HCT116 (cell line): ENCODE measurements at regions not wholly inside any gene's neighbourhood (a gene's known extent, or its start where the extent isn't known, plus 50 kb on each side); places are given as distances from the start of the nearest gene placed in this dataset.

ENCODE experiments used
- ATAC-seq: fragments of 200-7000 bp; cut with Tn5 transposase; 2 replicates; pipeline ENCODE4 v1.9.1; 2020; ENCODE audit warnings: mild to moderate bottlenecking, moderate library complexity
- BruUV-seq: library from RNA; stranded (reverse); fragments of 400-500 nt; replicated peaks from 2 replicates; lab custom pipeline; 2021; lab: Mats Ljungman, UMichigan
- CTCF ChIA-PET: fragments of 300-600 bp; sonication (Branson Sonifier 250); formaldehyde crosslinking; loops from one replicate; lab custom pipeline; 2021; ENCODE audit warnings: antibody characterized with exemption; lab: Charles Lee
- POLR2A ChIA-PET: fragments of 300-600, 350-600 bp; sonication (Branson Sonifier 250); formaldehyde crosslinking; loops from one replicate; lab custom pipeline; 2021; ENCODE audit warnings: antibody characterized with exemption; lab: Charles Lee
- RAD21 ChIA-PET, 2 experiments: fragments of 300-600 bp; sonication (Branson Sonifier 250); formaldehyde crosslinking; loops; one replicate each; lab custom pipeline; 2023; ENCODE audit warnings: low total read pairs in 2 of 2; ENCODE audit not compliant: uncharacterized antibody in 2 of 2, unreplicated experiment in 2 of 2, low non-redundant PET in 1 of 2; lab: Charles Lee
- DNase-seq: peaks from one replicate; pipeline ENCODE4 v3.0.0-alpha.2; 2010; ENCODE audit warnings: low read depth, low spot score
- H2AFZ ChIP-seq: fragments of 200-600 bp; shearing (Covaris generic), sonication (generic); 2 replicates; pipeline ENCODE4 v1.6.1; 2017; ENCODE audit warnings: low read depth, mixed run types, mixed read lengths, antibody characterized with exemption, low read length; ENCODE audit not compliant: poor library complexity, severe bottlenecking
- H3K27ac ChIP-seq: 2 replicates; pipeline ENCODE4 v1.5.1; 2012; ENCODE audit warnings: low read depth, low read length
- H3K27me3 ChIP-seq: fragments of 200-600 bp; sonication (generic); 2 replicates; pipeline ENCODE4 v1.6.1; 2016; ENCODE audit warnings: mixed run types, low read length, mixed read lengths; ENCODE audit not compliant: insufficient read depth
- H3K36me3 ChIP-seq, 2 experiments: fragments of 200-500 bp in 1 of 2; fragments of 200-600 bp in 1 of 2; sonication (Bioruptor generic) in 1 of 2; sonication (generic) in 1 of 2; 2 replicates each; pipeline versions ENCODE4 v1.5.1 to v1.6.1; 2014 to 2016; ENCODE audit warnings: low read length in 2 of 2, inconsistent platforms in 1 of 2, mixed read lengths in 1 of 2, mixed run types in 1 of 2; ENCODE audit not compliant: insufficient read depth in 2 of 2, control insufficient read depth in 1 of 2
- H3K4me1 ChIP-seq, 2 experiments: fragments of 200-600 bp in 1 of 2; sonication (generic) in 1 of 2; 2 replicates each; pipeline versions ENCODE4 v1.5.1 to v1.6.1; 2012 to 2017; ENCODE audit warnings: low read length in 2 of 2, inconsistent platforms in 1 of 2, mild to moderate bottlenecking in 1 of 2, mixed read lengths in 1 of 2, mixed run types in 1 of 2, moderate library complexity in 1 of 2; ENCODE audit not compliant: insufficient read depth in 2 of 2, control insufficient read depth in 1 of 2
- H3K4me2 ChIP-seq: fragments of 200-600 bp; sonication (generic); 2 replicates; pipeline ENCODE4 v1.6.1; 2017; ENCODE audit warnings: mixed run types, low read length, mixed read lengths
- H3K4me3 ChIP-seq, 2 experiments: fragments of 200-600 bp in 1 of 2; sonication (generic) in 1 of 2; replicated peaks in 1 of 2; 2 replicates each; pipeline ENCODE4 v1.5.1; 2011 to 2016; ENCODE audit warnings: low read length in 2 of 2, control low read depth in 1 of 2, low read depth in 1 of 2, mild to moderate bottlenecking in 1 of 2, mixed read lengths in 1 of 2, mixed run types in 1 of 2
- H3K79me2 ChIP-seq: fragments of 200-600 bp; sonication (generic); 2 replicates; pipeline ENCODE4 v1.6.1; 2017; ENCODE audit warnings: mild to moderate bottlenecking, mixed run types, low read length, moderate library complexity, mixed read lengths; ENCODE audit not compliant: insufficient read depth
- H3K9ac ChIP-seq: fragments of 200-600 bp; sonication (generic); 2 replicates; pipeline ENCODE4 v1.6.1; 2016; ENCODE audit warnings: low read length, mixed read lengths
- H3K9me2 ChIP-seq: fragments of 200-600 bp; sonication (generic), shearing (Covaris generic); 2 replicates; pipeline ENCODE4 v1.6.1; 2017; ENCODE audit warnings: mixed run types, mild to moderate bottlenecking, moderate library complexity; ENCODE audit not compliant: insufficient read depth
- H3K9me3 ChIP-seq, 2 experiments: fragments of 200-500 bp in 1 of 2; fragments of 200-600 bp in 1 of 2; sonication (Bioruptor generic) in 1 of 2; sonication (generic) in 1 of 2; 2 replicates each; pipeline ENCODE4 v1.6.1; 2014 to 2017; ENCODE audit warnings: low read length in 2 of 2, mixed read lengths in 2 of 2, inconsistent platforms in 1 of 2, low read depth in 1 of 2, mild to moderate bottlenecking in 1 of 2, mixed run types in 1 of 2, moderate library complexity in 1 of 2; ENCODE audit not compliant: control insufficient read depth in 1 of 2, insufficient read depth in 1 of 2
- H4K20me1 ChIP-seq: fragments of 200-600 bp; sonication (generic), shearing (Covaris generic); 2 replicates; pipeline ENCODE4 v1.6.1; 2017; ENCODE audit warnings: mixed run types, mild to moderate bottlenecking, moderate library complexity; ENCODE audit not compliant: insufficient read depth
- CEBPB ChIP-seq: IDR thresholded peaks from 2 replicates; pipeline ENCODE4 v1.6.1; 2012; ENCODE audit warnings: low read depth
- JUND ChIP-seq: IDR thresholded peaks from 2 replicates; pipeline ENCODE4 v1.6.1; 2012
- SIN3A ChIP-seq: IDR thresholded peaks from 2 replicates; pipeline ENCODE4 v1.6.1; 2012; ENCODE audit warnings: low read depth
- SP1 ChIP-seq: IDR thresholded peaks from 2 replicates; pipeline ENCODE4 v1.6.1; 2012; ENCODE audit warnings: low read depth
- TCF7L2 ChIP-seq: IDR thresholded peaks from 2 replicates; pipeline ENCODE4 v1.7.0; 2011; ENCODE audit warnings: borderline replicate concordance, inconsistent platforms; ENCODE audit not compliant: insufficient read depth, insufficient read length; ENCODE audit errors: extremely low read depth
- YY1 ChIP-seq: IDR thresholded peaks from 2 replicates; pipeline ENCODE4 v1.6.1; 2011; ENCODE audit warnings: low read length, low read depth, moderate library complexity, mild to moderate bottlenecking; ENCODE audit not compliant: insufficient replicate concordance; ENCODE audit errors: extremely low read depth
- ZFX ChIP-seq: fragments of 450-650 bp; IDR thresholded peaks from 2 replicates; pipeline ENCODE4 v1.6.1; 2017
- intact Hi-C: fragments of 100-400 bp; cut with micrococcal nuclease; formaldehyde crosslinking; loops from 2 replicates; pipeline ENCODE4 v1.10.0; 2022
- TF ChIP-seq, protein P1 (sequence below): IDR thresholded peaks from 2 replicates; pipeline ENCODE4 v1.6.1; 2011; ENCODE audit warnings: mild to moderate bottlenecking, low read length, moderate library complexity; ENCODE audit not compliant: insufficient replicate concordance; ENCODE audit errors: extremely low read depth
- TF ChIP-seq, protein P2 (sequence below), 3 experiments: fragments of 200-600 bp in 1 of 3; sonication (generic) in 1 of 3; IDR thresholded peaks in 2 of 3; conservative IDR thresholded peaks in 1 of 3; 2 replicates each; pipeline ENCODE4 v1.5.1; 2012 to 2017; ENCODE audit warnings: low read depth in 2 of 3, low read length in 2 of 3, antibody characterized with exemption in 1 of 3, borderline replicate concordance in 1 of 3, control low read depth in 1 of 3, mild to moderate bottlenecking in 1 of 3, mixed read lengths in 1 of 3, mixed run types in 1 of 3, moderate library complexity in 1 of 3; ENCODE audit not compliant: insufficient read depth in 1 of 3

DNA sequence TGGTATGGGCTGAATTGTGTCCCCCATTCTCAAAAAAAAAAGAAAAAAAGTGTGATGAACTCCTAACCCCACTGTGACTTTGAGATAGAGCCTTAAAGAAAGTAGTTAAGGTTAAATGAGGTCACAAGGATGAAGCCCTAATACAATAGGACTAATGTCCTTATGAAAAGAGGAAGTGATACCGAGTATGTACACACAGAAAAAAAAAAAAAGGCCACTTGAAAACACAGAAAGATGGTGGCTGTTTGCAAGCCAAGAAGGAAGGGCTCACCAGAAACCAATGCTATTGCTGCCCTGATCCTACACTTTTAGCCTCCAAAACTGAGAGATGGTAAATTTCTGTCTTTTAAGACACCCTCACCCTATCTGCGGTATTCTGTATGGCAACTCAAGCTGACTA lies 955.6 kb downstream of the PCDH17 start (continued):
- TF ChIP-seq, protein P1, sequence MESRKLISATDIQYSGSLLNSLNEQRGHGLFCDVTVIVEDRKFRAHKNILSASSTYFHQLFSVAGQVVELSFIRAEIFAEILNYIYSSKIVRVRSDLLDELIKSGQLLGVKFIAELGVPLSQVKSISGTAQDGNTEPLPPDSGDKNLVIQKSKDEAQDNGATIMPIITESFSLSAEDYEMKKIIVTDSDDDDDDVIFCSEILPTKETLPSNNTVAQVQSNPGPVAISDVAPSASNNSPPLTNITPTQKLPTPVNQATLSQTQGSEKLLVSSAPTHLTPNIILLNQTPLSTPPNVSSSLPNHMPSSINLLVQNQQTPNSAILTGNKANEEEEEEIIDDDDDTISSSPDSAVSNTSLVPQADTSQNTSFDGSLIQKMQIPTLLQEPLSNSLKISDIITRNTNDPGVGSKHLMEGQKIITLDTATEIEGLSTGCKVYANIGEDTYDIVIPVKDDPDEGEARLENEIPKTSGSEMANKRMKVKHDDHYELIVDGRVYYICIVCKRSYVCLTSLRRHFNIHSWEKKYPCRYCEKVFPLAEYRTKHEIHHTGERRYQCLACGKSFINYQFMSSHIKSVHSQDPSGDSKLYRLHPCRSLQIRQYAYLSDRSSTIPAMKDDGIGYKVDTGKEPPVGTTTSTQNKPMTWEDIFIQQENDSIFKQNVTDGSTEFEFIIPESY, result no peak
- TF ChIP-seq YY1, result no peak
- no peak for TF ChIP-seq CEBPB
- TF ChIP-seq SP1, result no peak
- TF ChIP-seq ZFX, result no peak
- TF ChIP-seq SIN3A, result no peak

DNA sequence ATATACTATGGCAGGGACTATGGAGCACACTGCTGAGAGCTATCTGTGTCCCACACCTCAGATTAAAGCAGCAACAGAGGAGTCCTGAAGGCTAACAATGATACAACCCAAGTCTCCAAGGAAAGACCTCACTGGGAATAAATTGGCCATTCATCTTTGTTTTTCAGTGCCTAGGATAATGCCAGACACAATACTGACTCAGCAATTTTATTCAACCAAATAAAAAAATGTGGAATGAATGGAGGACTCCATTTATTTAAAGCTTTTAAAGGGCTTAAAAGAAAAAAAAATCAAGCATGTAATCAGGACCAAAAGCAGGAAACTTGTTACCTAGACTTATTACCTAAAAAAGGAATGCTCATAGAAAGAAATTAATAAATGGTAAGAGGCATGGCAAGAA lies 960.5 kb downstream of the PCDH17 start:
- no TSS peak for BruUV-seq
- H3K27ac ChIP-seq, result no peak overlapping the region
- H3K4me1 ChIP-seq, result no peaks in the 10 kb centered on the region
- H3K9me3 ChIP-seq, result peaks cover 12 to 36% of the 10 kb centered on the region in 2 experiments; a peak in 2 of 4 replicates
- no peak for TF ChIP-seq JUND
- TF ChIP-seq, protein P2, sequence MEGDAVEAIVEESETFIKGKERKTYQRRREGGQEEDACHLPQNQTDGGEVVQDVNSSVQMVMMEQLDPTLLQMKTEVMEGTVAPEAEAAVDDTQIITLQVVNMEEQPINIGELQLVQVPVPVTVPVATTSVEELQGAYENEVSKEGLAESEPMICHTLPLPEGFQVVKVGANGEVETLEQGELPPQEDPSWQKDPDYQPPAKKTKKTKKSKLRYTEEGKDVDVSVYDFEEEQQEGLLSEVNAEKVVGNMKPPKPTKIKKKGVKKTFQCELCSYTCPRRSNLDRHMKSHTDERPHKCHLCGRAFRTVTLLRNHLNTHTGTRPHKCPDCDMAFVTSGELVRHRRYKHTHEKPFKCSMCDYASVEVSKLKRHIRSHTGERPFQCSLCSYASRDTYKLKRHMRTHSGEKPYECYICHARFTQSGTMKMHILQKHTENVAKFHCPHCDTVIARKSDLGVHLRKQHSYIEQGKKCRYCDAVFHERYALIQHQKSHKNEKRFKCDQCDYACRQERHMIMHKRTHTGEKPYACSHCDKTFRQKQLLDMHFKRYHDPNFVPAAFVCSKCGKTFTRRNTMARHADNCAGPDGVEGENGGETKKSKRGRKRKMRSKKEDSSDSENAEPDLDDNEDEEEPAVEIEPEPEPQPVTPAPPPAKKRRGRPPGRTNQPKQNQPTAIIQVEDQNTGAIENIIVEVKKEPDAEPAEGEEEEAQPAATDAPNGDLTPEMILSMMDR (IDR thresholded peaks at IDR 0.05 in 2 of 3, conservative IDR thresholded peaks at IDR 0.05 in 1 of 3; ENCODE audit: borderline replicate concordance in 1 of 3, insufficient read depth in 1 of 3, low read depth in 2 of 3, low read length in 2 of 3), result no peak
- no peak for TF ChIP-seq TCF7L2
- intact Hi-C loops, result no loop called here
- ATAC-seq, result no peak
- H3K4me2 ChIP-seq, result no peak overlapping the region
- H2AFZ ChIP-seq, result no peak overlapping the region
- H3K79me2 ChIP-seq, result no peaks in the 10 kb centered on the region
- H3K4me3 ChIP-seq, result no peak overlapping the region
- ChIA-PET CTCF (no interaction called here), POLR2A (no interaction called here), RAD21 (no interaction called here)
- DNase-seq, result no peak
- H3K9ac ChIP-seq, result no peak overlapping the region
- H3K36me3 ChIP-seq, result no peaks in the 10 kb centered on the region
- no peaks in the 10 kb centered on the region for H3K27me3 ChIP-seq
- no peaks in the 10 kb centered on the region for H4K20me1 ChIP-seq
- no peaks in the 10 kb centered on the region for H3K9me2 ChIP-seq
